ENCODE measurements at regions not wholly inside any gene's neighbourhood (a gene's known extent, or its start where the extent isn't known, plus 50 kb on each side); places are given as distances from the start of the nearest gene placed in this dataset.
"Not testable (repeated sequence)": the region's sequence is repeated elsewhere in the genome, so short reads cannot be mapped to it uniquely, and the experiment has no call there.

- no peak for DNase-seq (ENCODE audit: extremely low spot score in 2 of 2)
- no peak overlapping the region for H3K4me3 ChIP-seq
- H3K4me1 ChIP-seq: no peaks in the 10 kb centered on the region
- H3K27me3 ChIP-seq: no peaks in the 10 kb centered on the region
- no peaks in the 10 kb centered on the region for H3K36me3 ChIP-seq
- H3K9me3 ChIP-seq: no peaks in the 10 kb centered on the region
- TF ChIP-seq POLR2A (IDR thresholded peaks at IDR 0.05) (no peak), CTCF (IDR thresholded peaks at IDR 0.05) (no peak), POLR2AphosphoS5 (IDR thresholded peaks at IDR 0.05; ENCODE audit: insufficient read depth in 1 of 2, low read depth in 1 of 2) (no peak)
- H3K27ac ChIP-seq: no peak overlapping the region
- intact Hi-C loops (cut with DNase I): no loop called here
Measured at GRCh38 chr12:20089077-20089476, 279.3 kb upstream of the PDE3A start.

GRCh38 chr12:20093190-20093810 is 275.0 kb upstream of the PDE3A start:
- H3K9me3 ChIP-seq; H3K36me3 ChIP-seq; H3K4me3 ChIP-seq; H3K27me3 ChIP-seq; intact Hi-C loops (cut with DNase I); H3K27ac ChIP-seq; DNase-seq (ENCODE audit: extremely low spot score in 2 of 2); H3K4me1 ChIP-seq: not testable (repeated sequence)

- no peaks in the 10 kb centered on the region for H3K4me1 ChIP-seq
- no peaks in the 10 kb centered on the region for H3K27me3 ChIP-seq
- no peak overlapping the region for H3K27ac ChIP-seq
- H3K9me3 ChIP-seq: no peaks in the 10 kb centered on the region
- no peaks in the 10 kb centered on the region for H3K36me3 ChIP-seq
- TF ChIP-seq POLR2AphosphoS5 (IDR thresholded peaks at IDR 0.05; ENCODE audit: insufficient read depth in 1 of 2, low read depth in 1 of 2) (no peak), CTCF (IDR thresholded peaks at IDR 0.05) (no peak), POLR2A (IDR thresholded peaks at IDR 0.05) (no peak)
- H3K4me3 ChIP-seq: no peak overlapping the region
- no peak for DNase-seq (ENCODE audit: extremely low spot score in 2 of 2)
- intact Hi-C loops (cut with DNase I): no loop called here
Measured at GRCh38 chr12:20096430-20096829, 271.9 kb upstream of the PDE3A start.

GRCh38 chr12:20097626-20098025 is 270.7 kb upstream of the PDE3A start:
- Histone ChIP-seq H3K4me3 (no peak overlapping the region), H3K27me3 (no peaks in the 10 kb centered on the region), H3K36me3 (no peaks in the 10 kb centered on the region), H3K4me1 (no peaks in the 10 kb centered on the region), H3K27ac (no peak overlapping the region), H3K9me3 (no peaks in the 10 kb centered on the region)
- DNase-seq (ENCODE audit: extremely low spot score in 2 of 2): no peak
- TF ChIP-seq POLR2AphosphoS5 (IDR thresholded peaks at IDR 0.05; ENCODE audit: insufficient read depth in 1 of 2, low read depth in 1 of 2) (peak in 1 of 2 donors; percentile 20), POLR2A (IDR thresholded peaks at IDR 0.05) (no peak)
- intact Hi-C loops (cut with DNase I): no loop called here

- H3K27ac ChIP-seq: no peak overlapping the region
- no peaks in the 10 kb centered on the region for H3K27me3 ChIP-seq
- H3K4me1 ChIP-seq: no peaks in the 10 kb centered on the region
- no peak overlapping the region for H3K4me3 ChIP-seq
- DNase-seq (ENCODE audit: extremely low spot score in 2 of 2): no peak
- intact Hi-C loops (cut with DNase I): no loop called here
- no peaks in the 10 kb centered on the region for H3K9me3 ChIP-seq
- no peaks in the 10 kb centered on the region for H3K36me3 ChIP-seq
- TF ChIP-seq CTCF (IDR thresholded peaks at IDR 0.05) (no peak), POLR2A (IDR thresholded peaks at IDR 0.05) (no peak), POLR2AphosphoS5 (IDR thresholded peaks at IDR 0.05; ENCODE audit: insufficient read depth in 1 of 2, low read depth in 1 of 2) (no peak)
Measured at GRCh38 chr12:20099395-20100183, 268.7 kb upstream of the PDE3A start.

GRCh38 chr12:20101046-20101445 is 267.3 kb upstream of the PDE3A start:
- H3K27me3 ChIP-seq: no peaks in the 10 kb centered on the region
- intact Hi-C loops (cut with DNase I): no loop called here
- no peak overlapping the region for H3K4me3 ChIP-seq
- DNase-seq (ENCODE audit: extremely low spot score in 2 of 2): no peak
- TF ChIP-seq CTCF (IDR thresholded peaks at IDR 0.05): no peak
- no peak for TF ChIP-seq POLR2A (IDR thresholded peaks at IDR 0.05)
- no peak for TF ChIP-seq POLR2AphosphoS5 (IDR thresholded peaks at IDR 0.05; ENCODE audit: insufficient read depth in 1 of 2, low read depth in 1 of 2)
- H3K9me3 ChIP-seq: no peaks in the 10 kb centered on the region
- no peak overlapping the region for H3K27ac ChIP-seq
- H3K36me3 ChIP-seq: no peaks in the 10 kb centered on the region
- no peaks in the 10 kb centered on the region for H3K4me1 ChIP-seq
